ENCODE measurements at regions not wholly inside any gene's neighbourhood (a gene's known extent, or its start where the extent isn't known, plus 50 kb on each side); places are given as distances from the start of the nearest gene placed in this dataset.

GRCh38 chr5:158644301-158644700, 455.4 kb downstream of the EBF1 start:
- no peak for DNase-seq

DNA sequence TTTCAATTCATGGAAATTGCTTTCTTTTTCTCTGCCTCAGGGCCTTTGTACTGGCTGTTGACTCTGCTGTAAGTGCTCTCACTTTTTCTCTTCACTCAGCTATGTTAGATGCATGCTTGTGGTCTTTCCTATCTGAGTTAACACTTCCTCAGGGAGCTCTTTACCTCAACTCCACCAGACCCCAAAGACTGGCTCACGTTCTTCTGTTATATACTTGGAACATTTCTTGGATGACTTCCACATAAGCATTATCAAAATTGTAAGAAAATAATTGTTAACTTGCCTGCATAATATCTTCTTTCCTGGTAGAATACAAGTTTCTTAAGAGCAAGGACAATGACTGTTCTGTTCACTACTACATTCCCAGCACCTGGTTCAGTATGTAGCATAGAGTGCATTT, 455.9 kb downstream of the EBF1 start:
- no peak for DNase-seq

- DNase-seq, result no peak
These were observed 456.8 kb downstream of the EBF1 start for GRCh38 chr5:158642879-158643278.

GRCh38 chr5:158641016-158641415, 458.7 kb downstream of the EBF1 start:
- no peak for DNase-seq

DNA sequence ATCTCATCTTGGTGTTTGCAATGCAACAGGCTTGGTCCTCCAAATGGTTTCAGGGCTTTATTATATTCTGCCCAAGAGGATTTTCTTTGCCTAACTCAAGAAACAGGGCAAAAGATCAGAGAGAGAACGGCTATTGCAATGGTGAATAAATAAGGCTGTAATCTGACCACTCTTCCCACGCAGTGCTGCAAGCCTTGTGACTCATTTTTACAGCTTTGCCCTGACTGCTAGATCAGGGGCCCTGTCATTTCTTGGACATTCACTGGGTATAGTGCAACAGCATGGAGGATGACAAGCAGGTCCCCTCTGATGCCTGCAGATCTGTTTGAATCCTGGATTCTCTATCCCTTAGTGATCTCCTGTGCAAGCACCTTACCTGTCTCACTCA, 459.1 kb downstream of the EBF1 start:
- no peak for DNase-seq

GRCh38 chr5:158639881-158640592, 459.7 kb downstream of the EBF1 start:
- DNase-seq, result no peak

GRCh38 chr5:158638396-158638795, 461.3 kb downstream of the EBF1 start:
- peak; percentile 3 for DNase-seq

DNA sequence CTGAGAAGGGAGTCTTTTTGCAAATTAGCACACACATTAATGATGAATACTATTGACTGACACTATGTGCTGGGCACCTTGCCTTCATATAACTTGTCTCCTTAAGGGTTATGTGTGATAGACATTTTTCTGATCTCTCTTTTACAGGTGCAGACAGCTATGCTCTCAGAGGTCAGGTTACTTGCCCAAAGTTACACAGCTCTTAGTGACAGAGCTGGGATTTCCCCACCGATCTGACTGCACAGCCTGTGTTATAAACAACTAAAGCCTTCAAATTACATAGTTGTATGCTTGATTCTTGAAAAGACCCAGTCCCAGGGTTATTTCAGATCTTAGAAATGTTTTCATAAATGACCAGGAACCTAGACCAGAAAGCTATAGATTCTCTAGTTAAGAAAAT, 462.7 kb downstream of the EBF1 start:
- DNase-seq, result no peak

- DNase-seq, result no peak
These were observed 464.2 kb downstream of the EBF1 start for GRCh38 chr5:158635565-158635964.

DNA sequence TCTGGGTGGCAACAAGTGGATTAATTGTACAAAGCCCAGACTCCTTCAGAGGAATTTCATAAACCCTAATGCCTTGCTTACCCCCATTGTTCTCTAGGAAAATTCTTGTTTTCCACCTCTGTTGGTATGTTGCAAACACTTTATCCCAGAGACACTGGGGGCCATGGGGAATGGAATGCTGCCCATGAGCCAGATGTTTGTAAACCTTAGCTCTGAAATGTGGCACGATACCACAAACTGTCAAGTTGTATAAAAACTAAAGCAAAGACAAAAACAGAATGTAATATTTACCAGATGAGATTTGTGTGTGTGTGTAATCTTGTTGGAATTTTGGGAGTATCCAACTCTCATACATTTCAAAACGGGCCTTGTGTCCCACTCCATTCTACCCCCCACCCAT, 465.0 kb downstream of the EBF1 start:
- DNase-seq, result no peak

- no peak for DNase-seq
These were observed 470.0 kb downstream of the EBF1 start for GRCh38 chr5:158629591-158630312.

DNA sequence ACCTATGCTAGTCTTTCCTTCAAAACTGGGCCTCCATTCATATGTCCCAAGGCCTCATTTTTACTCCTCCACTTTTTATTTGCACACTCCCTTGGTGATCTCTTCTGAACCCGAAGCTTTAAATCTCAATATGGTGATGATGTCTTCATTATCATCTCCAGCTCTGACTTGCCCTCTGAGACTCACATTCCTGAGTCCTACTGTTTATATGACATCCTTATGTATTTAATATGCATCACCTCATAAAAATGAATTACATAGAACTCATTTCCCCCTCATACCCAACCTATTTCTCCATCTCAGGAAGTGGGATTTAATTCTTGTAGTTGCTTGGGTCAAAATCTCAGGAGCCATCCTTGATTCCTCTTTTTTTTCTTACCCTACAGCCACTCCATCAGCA, 473.0 kb downstream of the EBF1 start:
- DNase-seq, result no peak

DNA sequence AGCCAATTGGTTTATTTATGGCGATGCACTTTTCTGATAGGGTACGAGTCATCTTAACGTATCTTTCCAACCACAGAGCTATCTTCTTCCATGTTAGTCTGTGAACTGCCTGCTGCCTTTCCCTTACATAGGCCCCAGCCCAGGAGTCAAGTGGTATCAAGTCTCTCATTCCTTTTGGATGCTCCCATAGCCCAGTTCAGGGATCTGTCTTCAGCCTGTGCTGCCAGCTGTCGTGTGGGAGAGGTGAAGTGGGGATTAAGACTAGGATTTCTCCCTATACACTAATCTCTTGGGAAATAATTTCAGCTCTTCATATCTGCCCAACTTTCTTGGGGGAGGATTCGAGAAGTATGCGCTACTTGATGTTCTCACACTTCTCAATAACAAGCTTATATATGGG, 475.7 kb downstream of the EBF1 start:
- no peak for DNase-seq

- DNase-seq, result no peak
These were observed 478.3 kb downstream of the EBF1 start for GRCh38 chr5:158621391-158621790.

GRCh38 chr5:158619083-158619788, 480.5 kb downstream of the EBF1 start:
- DNase-seq, result no peak

GRCh38 chr5:158618256-158618655, 481.5 kb downstream of the EBF1 start:
- DNase-seq, result no peak

DNA sequence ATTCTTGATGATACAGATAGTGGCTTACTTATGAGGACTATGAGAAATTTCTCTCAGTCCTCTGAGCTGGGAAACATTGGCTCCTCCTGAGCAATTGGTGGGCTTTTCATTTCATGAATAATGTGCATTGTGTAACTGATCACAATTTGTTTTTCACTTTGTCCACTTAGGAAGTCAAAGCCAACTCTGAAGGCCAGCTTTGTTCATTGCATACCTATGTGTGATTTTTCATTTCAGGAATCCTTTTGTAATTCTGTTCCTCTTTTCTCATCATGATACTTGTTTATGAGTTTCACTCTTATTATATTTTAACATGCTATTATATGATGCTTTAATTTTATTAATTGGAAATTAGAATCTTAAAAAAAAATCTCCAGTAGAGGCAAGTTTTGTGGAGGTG, 483.0 kb downstream of the EBF1 start:
- no peak for DNase-seq

- no peak for DNase-seq
These were observed 484.8 kb downstream of the EBF1 start for GRCh38 chr5:158614951-158615350.

- DNase-seq, result no peak
These were observed 488.1 kb downstream of the EBF1 start for GRCh38 chr5:158611581-158611980.

DNA sequence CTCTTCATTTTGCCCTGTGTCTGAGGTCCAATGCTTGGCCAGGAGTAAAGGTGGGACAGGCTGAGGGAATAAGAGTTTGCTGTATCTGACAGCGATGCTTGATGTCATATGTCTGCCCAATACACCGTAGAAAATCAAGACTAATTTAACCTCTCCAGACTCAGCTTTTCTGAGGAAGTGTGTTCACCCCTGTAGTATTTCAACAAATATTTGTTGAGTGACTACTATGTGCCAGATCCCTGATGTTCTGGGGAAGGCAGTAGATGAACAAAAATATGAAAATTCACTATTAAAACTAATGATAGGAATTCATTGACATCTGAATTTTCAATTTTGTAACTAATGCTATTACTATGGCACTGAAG, 489.7 kb downstream of the EBF1 start:
- DNase-seq, result no peak

DNA sequence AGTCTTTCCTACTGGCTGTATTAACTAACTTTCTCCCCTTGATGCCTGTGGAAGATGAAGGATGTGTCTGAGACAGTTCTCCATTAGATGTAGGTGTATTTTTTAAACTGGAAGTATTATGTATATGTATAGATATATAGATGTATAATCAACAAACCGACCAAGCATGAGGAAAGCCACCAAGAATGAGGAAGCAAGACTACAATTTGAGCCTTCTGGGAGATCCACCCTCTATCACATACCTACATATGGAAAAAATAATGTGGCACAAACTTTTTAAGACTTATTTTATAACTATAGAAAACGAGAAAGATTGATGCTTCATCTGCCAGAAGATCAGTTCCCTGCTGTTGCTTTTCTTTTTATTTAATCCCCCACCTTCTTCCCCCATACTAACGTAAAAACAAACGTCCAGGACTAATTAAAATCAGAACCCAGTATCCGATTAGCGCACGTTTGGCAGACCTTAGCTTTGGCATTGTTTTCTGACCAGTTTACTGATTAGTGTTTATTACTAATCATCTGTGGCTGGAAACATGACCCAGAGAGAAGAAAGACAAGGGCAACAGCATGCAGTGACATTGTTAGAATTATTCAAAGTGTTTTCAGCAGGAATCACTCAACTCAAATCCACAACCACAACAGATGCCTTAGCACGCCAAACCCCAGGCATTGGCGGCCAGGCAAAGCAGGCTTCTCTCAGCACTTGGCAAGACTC, 490.2 kb downstream of the EBF1 start:
- DNase-seq, result no peak

GRCh38 chr5:158607088-158607487, 492.6 kb downstream of the EBF1 start:
- no peak for DNase-seq

DNA sequence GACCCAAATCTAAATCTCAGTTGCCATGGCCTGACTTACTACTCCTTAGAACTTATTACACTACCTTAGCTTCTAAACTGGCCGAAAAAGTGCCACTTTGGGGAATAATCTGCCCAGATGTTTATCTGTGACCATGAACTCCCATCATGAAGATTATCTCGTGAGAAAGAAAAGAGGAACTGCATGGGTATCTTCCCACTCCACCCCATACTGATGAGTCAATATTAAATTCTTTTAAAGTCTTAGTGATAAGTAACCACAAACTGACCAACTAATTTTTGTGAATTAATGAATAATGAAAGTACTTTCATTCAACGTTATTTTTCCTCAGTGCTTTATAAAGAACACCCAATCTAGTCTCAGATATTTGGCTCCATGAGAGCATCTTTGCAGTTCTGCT, 493.5 kb downstream of the EBF1 start:
- DNase-seq, result no peak

DNA sequence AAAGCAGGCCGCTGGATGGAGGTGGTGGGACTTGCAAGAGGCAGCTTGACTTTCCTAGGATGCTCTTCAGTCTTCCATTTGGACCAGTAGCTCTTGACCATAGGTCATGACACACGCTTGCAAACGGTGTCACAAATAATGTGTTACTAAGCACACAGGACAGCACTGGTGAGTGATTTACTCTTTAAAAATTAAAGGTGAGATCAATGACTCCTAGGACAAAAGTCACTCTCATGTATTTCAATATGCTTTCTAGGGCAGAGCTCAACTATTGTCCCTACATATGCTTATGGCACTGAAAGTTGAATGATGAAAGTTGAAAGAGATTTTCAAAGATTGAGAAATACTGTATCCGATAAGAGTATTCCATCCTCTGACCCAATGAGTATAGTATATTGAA, 496.7 kb downstream of the EBF1 start:
- no peak for DNase-seq
